Body of pancreas (tissue), 4 donors: ENCODE measurements at regions not wholly inside any gene's neighbourhood (a gene's known extent, or its start where the extent isn't known, plus 50 kb on each side); places are given as distances from the start of the nearest gene placed in this dataset.

ENCODE experiments used
- CTCF ChIP-seq, 7 experiments: fragments of 450-650 bp in 4 of 7; fragments of 200-600 bp in 3 of 7; sonication (generic) in 3 of 7; IDR thresholded peaks; one replicate each; pipeline ENCODE4 v1.5.1; 2016 to 2019; ENCODE audit warnings: antibody characterized with exemption in 7 of 7
- POLR2A ChIP-seq, 3 donors: fragments of 450-650 bp; IDR thresholded peaks; one replicate each; pipeline ENCODE4 v1.6.1; 2016; ENCODE audit warnings: antibody characterized with exemption in 3 of 3, mild to moderate bottlenecking in 2 of 3

- TF ChIP-seq POLR2A (IDR thresholded peaks at IDR 0.05) (no peak), CTCF (IDR thresholded peaks at IDR 0.05) (no peak)
Measured at GRCh38 chrX:13471269-13471668, 98.1 kb upstream of the EGFL6 start.
